ENCODE measurements at regions not wholly inside any gene's neighbourhood (a gene's known extent, or its start where the extent isn't known, plus 50 kb on each side); places are given as distances from the start of the nearest gene placed in this dataset.
"Not testable (repeated sequence)": the region's sequence is repeated elsewhere in the genome, so short reads cannot be mapped to it uniquely, and the experiment has no call there.

DNA sequence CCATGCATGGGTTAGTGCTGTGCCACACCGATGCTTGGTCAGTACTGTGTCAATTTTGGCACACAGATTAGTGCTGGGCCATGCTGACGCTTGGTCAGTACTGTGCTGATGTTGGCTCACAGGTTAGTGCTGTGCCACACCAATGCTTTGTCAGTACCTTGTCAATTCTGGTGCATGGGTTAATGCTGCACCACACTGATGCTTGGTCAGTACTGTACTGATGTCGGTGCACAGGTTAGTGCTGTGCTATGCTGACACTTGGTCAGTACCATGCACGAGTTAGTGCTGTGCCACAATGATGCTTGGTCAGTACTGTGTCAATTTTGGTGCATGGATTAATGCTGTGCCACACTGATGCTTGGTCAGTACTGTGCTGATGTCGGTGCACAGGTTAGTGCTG lies 103.0 kb downstream of the NPIPB11 start:
- H3K4me1 Mint-ChIP-seq: peaks cover 43% of the 10 kb centered on the region
- no peaks in the 10 kb centered on the region for H3K9me3 Mint-ChIP-seq
- TF ChIP-seq, protein P1, sequence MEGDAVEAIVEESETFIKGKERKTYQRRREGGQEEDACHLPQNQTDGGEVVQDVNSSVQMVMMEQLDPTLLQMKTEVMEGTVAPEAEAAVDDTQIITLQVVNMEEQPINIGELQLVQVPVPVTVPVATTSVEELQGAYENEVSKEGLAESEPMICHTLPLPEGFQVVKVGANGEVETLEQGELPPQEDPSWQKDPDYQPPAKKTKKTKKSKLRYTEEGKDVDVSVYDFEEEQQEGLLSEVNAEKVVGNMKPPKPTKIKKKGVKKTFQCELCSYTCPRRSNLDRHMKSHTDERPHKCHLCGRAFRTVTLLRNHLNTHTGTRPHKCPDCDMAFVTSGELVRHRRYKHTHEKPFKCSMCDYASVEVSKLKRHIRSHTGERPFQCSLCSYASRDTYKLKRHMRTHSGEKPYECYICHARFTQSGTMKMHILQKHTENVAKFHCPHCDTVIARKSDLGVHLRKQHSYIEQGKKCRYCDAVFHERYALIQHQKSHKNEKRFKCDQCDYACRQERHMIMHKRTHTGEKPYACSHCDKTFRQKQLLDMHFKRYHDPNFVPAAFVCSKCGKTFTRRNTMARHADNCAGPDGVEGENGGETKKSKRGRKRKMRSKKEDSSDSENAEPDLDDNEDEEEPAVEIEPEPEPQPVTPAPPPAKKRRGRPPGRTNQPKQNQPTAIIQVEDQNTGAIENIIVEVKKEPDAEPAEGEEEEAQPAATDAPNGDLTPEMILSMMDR (IDR thresholded peaks at IDR 0.05; ENCODE audit: unreplicated experiment in 3 of 3): no peak
- peaks cover 29% of the 10 kb centered on the region for H3K27me3 Mint-ChIP-seq (ENCODE audit: low read depth)
- no peak overlapping the region for H3K4me3 Mint-ChIP-seq
- H3K27ac Mint-ChIP-seq: no peak overlapping the region
- no peaks in the 10 kb centered on the region for H3K36me3 Mint-ChIP-seq (ENCODE audit: low read depth)

DNA sequence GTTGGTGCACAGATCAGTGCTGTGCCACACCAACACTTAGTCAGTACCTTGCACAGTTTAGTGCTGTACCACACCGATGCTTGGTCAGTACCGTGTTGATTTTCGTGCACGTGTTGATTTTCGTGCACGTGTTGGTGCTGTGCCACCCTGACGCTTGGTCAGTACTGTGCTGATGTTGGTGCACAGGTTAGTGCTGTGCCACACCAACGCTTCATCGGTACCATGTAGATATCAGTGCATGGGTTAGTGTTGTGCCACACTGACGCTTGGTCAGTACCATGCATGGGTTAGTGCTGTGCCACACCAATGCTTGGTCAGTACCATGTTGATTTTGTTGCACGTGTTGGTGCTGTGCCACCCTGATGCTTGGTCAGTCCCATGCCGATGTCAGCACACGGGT lies 103.5 kb downstream of the NPIPB11 start:
- Mint-ChIP-seq H3K27me3 (ENCODE audit: low read depth) (peaks cover 28% of the 10 kb centered on the region), H3K27ac (no peak overlapping the region), H3K36me3 (ENCODE audit: low read depth) (no peaks in the 10 kb centered on the region), H3K4me1 (peaks cover 42% of the 10 kb centered on the region), H3K4me3 (no peak overlapping the region), H3K9me3 (no peaks in the 10 kb centered on the region)
- TF ChIP-seq, protein P1 (IDR thresholded peaks at IDR 0.05; ENCODE audit: unreplicated experiment in 3 of 3): no peak

DNA sequence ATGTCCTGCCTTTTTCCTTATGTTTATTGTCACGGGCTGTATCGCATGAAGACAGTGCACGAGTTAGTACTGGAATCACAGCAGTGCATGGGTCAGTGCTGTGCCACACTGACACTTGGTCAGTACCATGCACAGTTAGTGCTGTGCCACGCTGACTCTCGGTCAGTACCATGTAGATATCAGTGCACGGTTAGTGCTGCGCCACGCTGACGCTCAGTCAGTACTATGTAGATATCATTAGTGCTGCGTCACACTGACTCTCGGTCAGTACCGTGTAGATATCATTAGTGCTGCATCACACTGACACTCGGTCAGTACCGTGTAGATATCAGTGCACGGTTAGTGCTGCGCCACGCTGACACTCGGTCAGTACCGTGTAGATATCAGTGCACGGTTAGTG lies 104.1 kb downstream of the NPIPB11 start:
- H3K9me3 Mint-ChIP-seq; H3K4me3 Mint-ChIP-seq; H3K27ac Mint-ChIP-seq; H3K36me3 Mint-ChIP-seq (ENCODE audit: low read depth): not testable (repeated sequence)
- Mint-ChIP-seq H3K4me1 (peaks cover 41% of the 10 kb centered on the region), H3K27me3 (ENCODE audit: low read depth) (peaks cover 32% of the 10 kb centered on the region)

DNA sequence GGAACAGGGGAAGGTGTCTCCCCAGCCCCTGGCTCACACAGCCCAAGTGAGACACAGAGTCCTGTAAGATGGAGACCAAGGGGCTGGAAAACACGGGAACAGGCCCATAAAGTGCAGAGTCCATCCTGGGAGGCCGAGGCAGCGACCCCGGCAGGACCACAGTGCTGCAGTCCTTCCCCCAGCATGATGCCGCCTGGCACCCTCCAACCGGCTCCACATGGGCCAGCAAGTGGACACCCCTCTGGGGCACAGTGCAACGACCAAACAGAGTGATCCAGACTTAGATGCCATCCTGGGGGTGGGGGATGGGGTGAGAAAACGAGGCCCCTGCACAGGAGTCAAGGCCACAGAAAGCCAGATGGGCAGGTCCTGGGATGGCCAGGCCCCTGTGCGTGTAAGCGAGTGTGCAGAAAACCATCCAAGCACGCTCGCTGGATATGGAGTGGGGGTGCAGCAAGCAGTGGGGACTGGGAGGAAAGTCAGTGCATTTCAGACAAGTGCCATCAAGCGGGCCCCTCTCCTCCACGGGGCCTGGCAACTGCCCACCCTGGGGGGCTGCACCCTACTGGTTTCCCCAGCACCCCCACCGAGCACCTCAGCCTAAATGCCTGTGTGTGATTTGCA lies 104.7 kb downstream of the NPIPB11 start:
- peaks cover 33% of the 10 kb centered on the region for H3K27me3 Mint-ChIP-seq (ENCODE audit: low read depth)
- H3K9me3 Mint-ChIP-seq; H3K27ac Mint-ChIP-seq; H3K36me3 Mint-ChIP-seq (ENCODE audit: low read depth); H3K4me3 Mint-ChIP-seq: not testable (repeated sequence)
- H3K4me1 Mint-ChIP-seq: peaks cover 46% of the 10 kb centered on the region

DNA sequence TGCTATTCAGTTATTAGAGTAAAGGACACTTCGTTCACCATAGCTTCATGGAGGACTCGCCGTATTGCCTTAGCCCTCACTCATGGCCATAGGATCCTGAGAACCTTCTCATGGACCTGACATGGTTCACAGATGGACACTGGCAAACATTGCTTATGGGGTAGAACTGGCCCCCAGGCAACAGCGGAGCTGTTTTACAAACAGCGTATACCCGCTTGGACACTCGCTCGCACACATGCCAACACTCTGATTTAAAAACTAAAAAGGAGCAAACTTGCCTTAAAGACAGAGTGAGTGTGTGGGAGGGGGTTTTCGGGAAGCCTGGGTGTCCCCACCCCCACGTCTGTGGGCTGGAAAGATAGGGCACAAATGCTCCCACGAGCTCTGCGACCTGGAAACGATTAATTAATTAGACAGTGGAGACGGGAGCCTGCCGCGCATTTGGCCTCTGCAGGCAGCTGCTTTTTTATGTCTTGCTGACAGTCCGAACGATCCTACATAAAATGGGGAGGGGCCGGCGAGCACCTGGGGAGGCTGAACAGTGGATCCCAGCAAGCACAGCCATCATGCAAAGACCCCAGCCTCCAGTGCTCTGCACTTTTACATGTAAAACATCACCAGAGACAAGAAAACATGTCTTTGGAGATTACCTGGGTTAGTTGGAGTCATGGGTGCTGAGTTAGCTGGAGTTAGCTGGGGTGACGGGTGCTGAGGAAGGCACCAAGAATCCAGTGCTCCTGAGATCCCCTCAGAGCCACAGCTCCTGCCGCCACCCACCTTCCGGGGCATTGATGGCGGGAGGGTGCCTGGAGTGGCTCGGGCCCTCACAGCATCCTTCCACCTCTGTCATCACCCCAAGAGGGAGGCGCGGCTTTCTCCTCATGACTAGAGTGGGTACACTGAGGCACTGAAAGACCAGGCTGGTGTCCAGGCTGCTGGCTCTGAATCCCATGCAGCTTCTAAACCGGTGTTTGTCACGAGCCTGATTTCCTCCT lies 105.7 kb downstream of the NPIPB11 start:
- peaks cover 45% of the 10 kb centered on the region for H3K4me1 Mint-ChIP-seq
- not testable (repeated sequence) for H3K36me3 Mint-ChIP-seq (ENCODE audit: low read depth)

DNA sequence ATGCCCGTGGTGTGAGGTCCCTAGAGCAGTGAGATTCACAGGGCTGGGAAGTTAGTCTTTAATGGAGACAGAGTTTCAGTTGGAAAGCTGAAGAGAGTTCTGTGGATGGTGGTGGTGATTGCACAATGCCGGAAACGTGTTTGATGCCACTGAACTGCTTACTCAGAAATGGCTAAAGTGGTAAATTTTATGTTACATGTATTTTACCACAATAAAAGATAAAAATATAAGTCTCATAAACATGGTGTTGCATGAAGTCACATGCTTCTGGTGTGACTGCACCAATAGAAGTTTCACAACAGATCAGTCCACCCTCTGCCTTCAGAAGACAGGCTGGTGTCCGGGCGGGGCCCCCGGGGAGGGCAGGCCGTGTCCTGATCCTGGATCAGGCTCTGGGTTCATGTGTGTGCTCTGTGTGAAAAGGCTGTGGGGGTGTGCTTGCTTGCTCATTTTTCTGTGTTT lies 106.5 kb downstream of the NPIPB11 start:
- Mint-ChIP-seq H3K4me3 (peak overlapping the region in 1 of 3 experiments; percentile 40), H3K27me3 (ENCODE audit: low read depth) (peaks cover 33% of the 10 kb centered on the region), H3K27ac (peak overlapping the region; percentile 52 to 85 (median 66)), H3K4me1 (peaks cover 50% of the 10 kb centered on the region)
- not testable (repeated sequence) for H3K9me3 Mint-ChIP-seq; H3K36me3 Mint-ChIP-seq (ENCODE audit: low read depth)

More for the DNA sequence above, 105.7 kb downstream of the NPIPB11 start:
- H3K27me3 Mint-ChIP-seq (ENCODE audit: low read depth): peaks cover 36% of the 10 kb centered on the region
- peak overlapping the region in 2 of 3 experiments; percentile 35 to 40 for H3K4me3 Mint-ChIP-seq
- peak overlapping the region; percentile 52 to 85 (median 66) for H3K27ac Mint-ChIP-seq
- not testable (repeated sequence) for H3K9me3 Mint-ChIP-seq

DNA sequence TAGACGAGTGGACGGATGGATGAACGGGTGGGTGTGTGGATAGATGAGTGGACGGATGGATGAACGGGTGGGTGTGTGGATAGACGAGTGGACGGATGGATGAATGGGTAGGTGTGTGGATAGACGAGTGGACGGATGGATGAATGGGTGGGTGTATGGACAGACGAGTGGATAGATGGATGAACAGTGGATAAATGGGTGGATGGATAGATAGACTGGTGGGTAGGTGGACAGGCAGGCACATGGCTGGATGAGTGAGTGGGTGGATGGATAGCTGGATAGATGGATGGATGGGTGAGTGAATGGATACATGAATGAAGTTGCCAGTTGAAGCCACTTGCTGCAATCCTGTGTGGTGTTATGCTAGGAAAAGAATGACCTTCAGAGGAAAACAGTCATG lies 107.5 kb downstream of the NPIPB11 start:
- H3K36me3 Mint-ChIP-seq (ENCODE audit: low read depth); H3K4me3 Mint-ChIP-seq; H3K9me3 Mint-ChIP-seq; H3K27ac Mint-ChIP-seq: not testable (repeated sequence)
- Mint-ChIP-seq H3K4me1 (peaks cover 45% of the 10 kb centered on the region), H3K27me3 (ENCODE audit: low read depth) (peaks cover 23% of the 10 kb centered on the region)

DNA sequence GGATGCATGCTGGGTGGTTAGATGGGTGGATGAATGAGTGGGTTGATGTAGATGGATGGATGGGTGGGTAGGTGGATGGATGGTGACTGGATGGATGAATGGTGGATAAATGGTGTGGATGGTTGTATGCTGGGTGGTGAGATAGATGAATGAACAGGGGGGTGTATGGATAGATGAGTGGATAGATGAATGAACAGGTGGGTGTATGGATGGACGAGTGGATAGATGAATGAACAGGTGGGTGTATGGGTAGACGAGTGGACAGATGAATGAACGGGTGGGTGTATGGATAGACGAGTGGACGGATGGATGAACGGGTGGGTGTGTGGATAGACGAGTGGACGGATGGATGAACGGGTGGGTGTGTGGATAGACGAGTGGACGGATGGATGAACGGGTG lies 108.2 kb downstream of the NPIPB11 start:
- not testable (repeated sequence) for H3K4me3 Mint-ChIP-seq; H3K27ac Mint-ChIP-seq; H3K36me3 Mint-ChIP-seq (ENCODE audit: low read depth); H3K9me3 Mint-ChIP-seq
- peaks cover 42% of the 10 kb centered on the region for H3K4me1 Mint-ChIP-seq
- peaks cover 21% of the 10 kb centered on the region for H3K27me3 Mint-ChIP-seq (ENCODE audit: low read depth)

DNA sequence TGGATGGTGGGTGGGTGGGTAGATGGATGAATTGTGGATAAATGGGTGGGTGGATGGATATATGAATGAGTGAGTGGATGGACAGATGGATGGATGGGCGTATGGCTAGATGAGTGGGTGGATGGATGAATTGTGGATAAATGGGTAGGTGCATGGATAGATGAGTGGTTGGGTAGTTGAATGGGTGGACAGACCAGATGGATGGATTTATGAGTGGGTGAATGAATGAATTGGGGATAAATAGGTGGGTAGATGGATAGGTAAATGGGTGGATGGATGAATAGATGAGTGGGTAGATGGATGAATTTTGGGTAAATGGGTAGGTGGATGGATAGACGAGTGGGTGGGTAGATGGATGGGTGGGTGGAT lies 108.7 kb downstream of the NPIPB11 start:
- not testable (repeated sequence) for H3K9me3 Mint-ChIP-seq; H3K36me3 Mint-ChIP-seq (ENCODE audit: low read depth); H3K27ac Mint-ChIP-seq; H3K4me3 Mint-ChIP-seq
- Mint-ChIP-seq H3K4me1 (peaks cover 47% of the 10 kb centered on the region), H3K27me3 (ENCODE audit: low read depth) (peaks cover 21% of the 10 kb centered on the region)

DNA sequence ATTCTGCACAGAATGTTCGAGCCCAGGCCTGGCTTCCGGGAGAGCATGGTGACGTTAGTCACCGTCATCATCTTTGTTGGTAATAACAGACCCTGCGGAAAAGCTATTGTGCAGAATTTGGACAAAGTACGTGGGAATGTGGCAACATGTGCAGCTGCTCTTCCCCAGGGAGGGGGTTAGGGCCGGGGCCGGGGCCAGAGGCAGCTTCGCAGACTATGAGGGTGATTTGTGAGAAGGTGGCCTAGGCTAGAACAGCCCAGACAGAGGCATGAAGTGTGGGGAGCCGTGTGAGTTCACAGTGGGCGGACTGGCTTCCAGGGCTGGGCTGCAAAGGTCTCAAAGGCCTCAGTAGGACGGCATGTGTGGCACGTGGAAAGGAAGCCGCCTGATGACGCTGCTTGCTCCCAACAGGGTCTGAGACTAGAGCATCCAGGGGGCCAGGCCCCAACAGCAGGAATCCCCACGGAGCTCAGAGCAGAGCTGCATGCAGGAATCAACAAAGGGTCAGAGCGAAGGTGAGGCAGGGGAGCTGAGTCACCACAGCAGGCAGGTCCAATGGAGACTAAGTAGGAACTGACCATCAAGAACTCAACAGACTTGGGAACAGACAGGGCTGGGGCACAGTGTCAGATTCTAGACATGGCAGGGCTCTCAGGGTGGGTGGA lies 109.2 kb downstream of the NPIPB11 start:
- peak overlapping the region in 1 of 3 experiments; percentile 70 for H3K27ac Mint-ChIP-seq
- H3K9me3 Mint-ChIP-seq; H3K36me3 Mint-ChIP-seq (ENCODE audit: low read depth); H3K4me3 Mint-ChIP-seq: not testable (repeated sequence)
- peaks cover 48% of the 10 kb centered on the region for H3K4me1 Mint-ChIP-seq
- peaks cover 21% of the 10 kb centered on the region for H3K27me3 Mint-ChIP-seq (ENCODE audit: low read depth)

DNA sequence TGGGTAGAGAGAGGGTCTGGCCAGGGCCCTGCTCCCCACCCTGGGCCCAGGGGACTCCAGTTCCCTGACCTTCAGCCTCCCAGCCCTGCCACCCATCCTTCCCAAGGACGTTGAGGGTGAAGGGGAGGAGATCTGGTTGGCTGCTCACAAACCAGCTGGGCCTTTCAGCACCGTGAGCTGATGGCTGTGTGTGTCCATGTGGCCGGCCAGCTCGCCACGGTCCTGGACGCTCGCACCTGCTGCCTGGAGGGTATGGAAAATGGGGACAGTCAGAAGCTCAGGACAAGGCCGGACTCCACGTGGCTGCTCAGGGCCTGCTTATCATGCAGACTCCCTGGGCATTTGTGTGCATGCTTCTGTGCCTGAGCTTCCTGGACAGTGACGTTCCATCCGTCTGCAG lies 110.3 kb downstream of the NPIPB11 start:
- H3K27me3 Mint-ChIP-seq (ENCODE audit: low read depth): peaks cover 21% of the 10 kb centered on the region
- peak overlapping the region in 1 of 3 experiments; percentile 70 for H3K27ac Mint-ChIP-seq
- not testable (repeated sequence) for H3K36me3 Mint-ChIP-seq (ENCODE audit: low read depth); H3K9me3 Mint-ChIP-seq; H3K4me3 Mint-ChIP-seq
- peaks cover 48% of the 10 kb centered on the region for H3K4me1 Mint-ChIP-seq
